H1 (cell line): ENCODE measurements at regions not wholly inside any gene's neighbourhood (a gene's known extent, or its start where the extent isn't known, plus 50 kb on each side); places are given as distances from the start of the nearest gene placed in this dataset.

Experiments
- CTCF ChIA-PET: fragments of 300-600 bp; sonication (Branson Sonifier 250); formaldehyde crosslinking; loops from one replicate; lab custom pipeline; 2021; ENCODE audit not compliant: partially characterized antibody; lab: Charles Lee
- POLR2A ChIA-PET: fragments of 300-600 bp; sonication (Branson Sonifier 250); formaldehyde crosslinking; loops from one replicate; lab custom pipeline; 2021; ENCODE audit warnings: inconsistent platforms; ENCODE audit not compliant: partially characterized antibody; lab: Charles Lee
- DNase-seq, 2 experiments: peaks; one replicate each; pipeline versions ENCODE4 v3.0.0 to v3.0.0-alpha.2; 2010 to 2022; ENCODE audit warnings: low spot score in 2 of 2, low read depth in 1 of 2, mixed read lengths in 1 of 2
- FAIRE-seq: peaks from 2 replicates; lab custom pipeline; 2011; peaks lifted over from hg19 to GRCh38; lab: Jason Lieb, UNC
- H2AFZ ChIP-seq: 2 replicates; pipeline ENCODE4 v1.8.1; 2012; ENCODE audit warnings: low read length, inconsistent platforms
- H2AK5ac ChIP-seq: 2 replicates; pipeline ENCODE4 v1.6.1; 2013; ENCODE audit warnings: low read depth, low read length
- H2BK120ac ChIP-seq: replicated peaks from 2 replicates; pipeline ENCODE3; 2013; ENCODE audit warnings: low read depth, low read length, inconsistent platforms
- H2BK12ac ChIP-seq: 2 replicates; pipeline ENCODE4 v1.6.1; 2013; ENCODE audit warnings: low read depth, low read length
- H2BK15ac ChIP-seq: 2 replicates; pipeline ENCODE4 v1.6.1; 2013; ENCODE audit warnings: low read length
- H2BK20ac ChIP-seq: 2 replicates; pipeline ENCODE4 v1.6.1; 2013; ENCODE audit warnings: low read length
- H2BK5ac ChIP-seq: 2 replicates; pipeline ENCODE4 v1.6.1; 2013; ENCODE audit warnings: low read depth, low read length
- H3K14ac ChIP-seq: 2 replicates; pipeline ENCODE4 v1.6.1; 2013; ENCODE audit warnings: inconsistent platforms; ENCODE audit not compliant: insufficient read length
- H3K18ac ChIP-seq: 2 replicates; pipeline ENCODE4 v1.6.1; 2013; ENCODE audit warnings: low read length; ENCODE audit errors: extremely low read depth
- H3K23ac ChIP-seq: 2 replicates; pipeline ENCODE4 v1.6.1; 2013; ENCODE audit warnings: inconsistent platforms; ENCODE audit not compliant: insufficient read length
- H3K23me2 ChIP-seq: 2 replicates; pipeline ENCODE4 v1.6.1; 2013; ENCODE audit warnings: low read depth, low read length
- H3K27ac ChIP-seq: 2 replicates; pipeline ENCODE4 v1.6.1; 2011; ENCODE audit warnings: low read depth, low read length, inconsistent platforms
- H3K27me3 ChIP-seq, 4 experiments: replicated peaks in 1 of 4; 1 replicate in 1 of 4; 2 replicates in 3 of 4; pipeline versions ENCODE4 v1.6.1 to v1.8.1; 2011 to 2013; ENCODE audit warnings: low read length in 3 of 4, mild to moderate bottlenecking in 3 of 4, inconsistent platforms in 2 of 4, mixed read lengths in 2 of 4, moderate library complexity in 1 of 4; ENCODE audit not compliant: control insufficient read depth in 3 of 4, insufficient read depth in 3 of 4; ENCODE audit errors: extremely low read depth in 1 of 4
- H3K36me3 ChIP-seq, 4 experiments: 2 replicates each; pipeline versions ENCODE4 v1.6.1 to v1.8.1; 2011 to 2013; ENCODE audit warnings: mild to moderate bottlenecking in 4 of 4, low read length in 3 of 4, moderate library complexity in 2 of 4, control low read depth in 1 of 4, inconsistent platforms in 1 of 4; ENCODE audit not compliant: insufficient read depth in 4 of 4, control insufficient read depth in 2 of 4
- H3K4ac ChIP-seq: replicated peaks from 2 replicates; pipeline ENCODE3; 2013; ENCODE audit warnings: low read length, low read depth, mixed read lengths, inconsistent platforms; ENCODE audit not compliant: insufficient read length
- H3K4me1 ChIP-seq, 4 experiments: replicated peaks in 1 of 4; 1 replicate in 1 of 4; 2 replicates in 3 of 4; pipeline versions ENCODE4 v1.6.1 to v1.8.1; 2011 to 2013; ENCODE audit warnings: low read length in 3 of 4, inconsistent platforms in 2 of 4, mixed read lengths in 1 of 4; ENCODE audit not compliant: insufficient read depth in 4 of 4, control insufficient read depth in 3 of 4
- H3K4me2 ChIP-seq, 2 experiments: 2 replicates each; pipeline versions ENCODE4 v1.6.1 to v1.8.1; 2011 to 2013; ENCODE audit warnings: low read depth in 2 of 2, low read length in 2 of 2, control low read depth in 1 of 2, inconsistent platforms in 1 of 2, mild to moderate bottlenecking in 1 of 2; ENCODE audit not compliant: insufficient read depth in 1 of 2
- H3K4me3 ChIP-seq, 4 experiments: fragments of 200-600, 300-600 bp in 1 of 4; sonication (generic), shearing (Covaris generic), sonication (Bioruptor Twin) in 1 of 4; 2 replicates each; pipeline versions ENCODE4 v1.5.1 to v1.8.1; 2011 to 2016; ENCODE audit warnings: low read length in 4 of 4, low read depth in 3 of 4, control low read depth in 2 of 4, inconsistent platforms in 2 of 4, mild to moderate bottlenecking in 2 of 4, mixed read lengths in 1 of 4, moderate library complexity in 1 of 4; ENCODE audit not compliant: insufficient read depth in 2 of 4; ENCODE audit errors: extremely low read depth in 1 of 4
- H3K56ac ChIP-seq: replicated peaks from 2 replicates; pipeline ENCODE3; 2013; ENCODE audit warnings: low read depth, mild to moderate bottlenecking, mixed read lengths, low read length, inconsistent platforms; ENCODE audit not compliant: insufficient read length
- H3K79me1 ChIP-seq: 2 replicates; pipeline ENCODE4 v1.6.1; 2013; ENCODE audit warnings: low read depth, low read length, control low read depth
- H3K79me2 ChIP-seq, 2 experiments: 2 replicates each; pipeline versions ENCODE4 v1.6.1 to v1.8.1; 2012 to 2013; ENCODE audit warnings: low read length in 2 of 2, mild to moderate bottlenecking in 2 of 2, inconsistent platforms in 1 of 2; ENCODE audit not compliant: insufficient read depth in 2 of 2, control insufficient read depth in 1 of 2
- H3K9ac ChIP-seq, 4 experiments: replicated peaks in 1 of 4; 1 replicate in 1 of 4; 2 replicates in 3 of 4; pipeline versions ENCODE4 v1.6.1 to v1.8.1; 2011 to 2013; ENCODE audit warnings: low read depth in 3 of 4, low read length in 3 of 4, control low read depth in 2 of 4, mild to moderate bottlenecking in 2 of 4, moderate library complexity in 2 of 4, inconsistent platforms in 1 of 4; ENCODE audit errors: extremely low read depth in 1 of 4
- H3K9me3 ChIP-seq, 2 experiments: 2 replicates each; pipeline versions ENCODE4 v1.6.1 to v1.8.1; 2012 to 2013; ENCODE audit warnings: mild to moderate bottlenecking in 2 of 2, moderate library complexity in 2 of 2, control low read depth in 1 of 2, inconsistent platforms in 1 of 2, low read depth in 1 of 2, low read length in 1 of 2, mixed read lengths in 1 of 2; ENCODE audit not compliant: insufficient read depth in 2 of 2
- H4K20me1 ChIP-seq, 2 experiments: replicated peaks in 1 of 2; 2 replicates each; pipeline versions ENCODE3 to v1.8.1; 2011 to 2013; ENCODE audit warnings: inconsistent platforms in 2 of 2, low read length in 2 of 2, mild to moderate bottlenecking in 1 of 2; ENCODE audit not compliant: insufficient read depth in 2 of 2, control insufficient read depth in 1 of 2
- H4K5ac ChIP-seq: 2 replicates; pipeline ENCODE4 v1.6.1; 2013; ENCODE audit warnings: low read length, low read depth, mixed read lengths, inconsistent platforms; ENCODE audit not compliant: insufficient read length
- H4K8ac ChIP-seq: 2 replicates; pipeline ENCODE4 v1.8.0; 2013; ENCODE audit warnings: mild to moderate bottlenecking, moderate library complexity, low read length, inconsistent platforms; ENCODE audit not compliant: insufficient read depth; ENCODE audit errors: extremely low read depth
- H4K91ac ChIP-seq: replicated peaks from 2 replicates; pipeline ENCODE3; 2013; ENCODE audit warnings: low read length, mixed read lengths, inconsistent platforms; ENCODE audit not compliant: insufficient read length
- ASH2L ChIP-seq: fragments of 200-600, 300-600 bp; sonication (generic); IDR thresholded peaks from one replicate; pipeline ENCODE4 v1.7.1; 2017; ENCODE audit warnings: low read length
- ATF2 ChIP-seq: IDR thresholded peaks from 2 replicates; pipeline ENCODE4 v1.6.1; 2012; ENCODE audit warnings: low read length, inconsistent platforms
- BACH1 ChIP-seq: IDR thresholded peaks from 2 replicates; pipeline ENCODE4 v1.6.1; 2012; ENCODE audit warnings: low read length, improper control_type of control experiment
- BCL11A ChIP-seq, 2 experiments: IDR thresholded peaks; one replicate each; pipeline ENCODE4 v1.6.1; 2011; ENCODE audit warnings: low read depth in 2 of 2, low read length in 2 of 2, mild to moderate bottlenecking in 2 of 2
- BRCA1 ChIP-seq: IDR thresholded peaks from 2 replicates; pipeline ENCODE4 v1.6.1; 2012; ENCODE audit warnings: low read depth, low read length, improper control_type of control experiment
- CBX5 ChIP-seq: fragments of 300-800, 300-1000 bp; sonication (generic); IDR thresholded peaks from 2 replicates; pipeline ENCODE4 v1.7.1; 2016; ENCODE audit warnings: antibody characterized with exemption, low read length, low read depth
- CTBP2 ChIP-seq: IDR thresholded peaks from 2 replicates; pipeline ENCODE4 v1.7.0; 2011; ENCODE audit warnings: borderline replicate concordance, mild to moderate bottlenecking, moderate library complexity, mixed read lengths, low read length; ENCODE audit not compliant: insufficient read depth, insufficient read length
- HDAC6 ChIP-seq: IDR thresholded peaks from one replicate; pipeline ENCODE4 v1.7.1; 2012; ENCODE audit warnings: low read depth, mild to moderate bottlenecking, inconsistent platforms, low read length, moderate library complexity
- MAFK ChIP-seq: IDR thresholded peaks from 2 replicates; pipeline ENCODE4 v1.6.1; 2012; ENCODE audit warnings: low read depth, mild to moderate bottlenecking, improper control_type of control experiment, low read length
- RBBP5 ChIP-seq: IDR thresholded peaks from 2 replicates; pipeline ENCODE4 v1.7.1; 2012; ENCODE audit warnings: low read depth, mild to moderate bottlenecking, inconsistent platforms, low read length, moderate library complexity, borderline replicate concordance
- SP4 ChIP-seq: IDR thresholded peaks from 2 replicates; pipeline ENCODE4 v1.6.1; 2012; ENCODE audit warnings: low read length, inconsistent platforms
- SRF ChIP-seq: IDR thresholded peaks from 2 replicates; pipeline ENCODE4 v1.6.1; 2011; ENCODE audit warnings: mild to moderate bottlenecking, low read depth, low read length, moderate library complexity
- TAF1 ChIP-seq: IDR thresholded peaks from 2 replicates; pipeline ENCODE4 v1.6.1; 2011; ENCODE audit warnings: mild to moderate bottlenecking, low read depth, low read length
- TAF7 ChIP-seq: optimal IDR thresholded peaks from 2 replicates; pipeline ENCODE3; 2011; ENCODE audit warnings: low read depth, mild to moderate bottlenecking, inconsistent platforms, low read length, moderate library complexity, borderline replicate concordance
- WGBS, 2 experiments: shearing (Covaris generic) in 1 of 2; methylation state at CpG; one replicate each; pipeline versions ENCODE4 v1.1.6 to v1.1.7; 2013 to 2015; ENCODE audit warnings: low lambda C conversion rate in 2 of 2, mixed read lengths in 2 of 2, inconsistent platforms in 1 of 2, low coverage in 1 of 2, missing lambda C conversion rate in 1 of 2; ENCODE audit not compliant: insufficient replicate concordance in 2 of 2, insufficient coverage in 1 of 2, insufficient read length in 1 of 2; ENCODE audit errors: extremely low coverage in 1 of 2, missing lambda C conversion rate in 1 of 2; 5-methylcytosine and 5-hydroxymethylcytosine counted together

- no peak overlapping the region for H2AFZ ChIP-seq
- H3K36me3 ChIP-seq, result no peaks in the 10 kb centered on the region
- no peaks in the 10 kb centered on the region for H3K79me1 ChIP-seq
- no peak overlapping the region for H3K27ac ChIP-seq
- H3K9me3 ChIP-seq, result no peaks in the 10 kb centered on the region
- H2BK12ac ChIP-seq, result no peak overlapping the region
- H3K27me3 ChIP-seq, result no peaks in the 10 kb centered on the region; a peak in 1 of 7 replicates
- no peak overlapping the region for H2BK120ac ChIP-seq
- no peak overlapping the region for H2BK20ac ChIP-seq
- FAIRE-seq (no peak), DNase-seq (no peak)
- no peaks in the 10 kb centered on the region; a peak in 1 of 7 replicates for H3K4me1 ChIP-seq
- H3K4me2 ChIP-seq, result no peak overlapping the region
- no peak overlapping the region for H2AK5ac ChIP-seq
- no peak overlapping the region for H3K4ac ChIP-seq
- no peak overlapping the region for H3K4me3 ChIP-seq
- H3K14ac ChIP-seq, result no peak overlapping the region
- H3K18ac ChIP-seq, result no peak overlapping the region
- no peak overlapping the region for H4K5ac ChIP-seq
- no peak overlapping the region for H3K56ac ChIP-seq
- H3K23me2 ChIP-seq, result peaks cover 2% of the 10 kb centered on the region; the same call in 1 of the 2 replicates
- no peak overlapping the region for H4K8ac ChIP-seq
- no peak overlapping the region for H3K9ac ChIP-seq
- no peak overlapping the region for H2BK5ac ChIP-seq
- H2BK15ac ChIP-seq, result no peak overlapping the region
- ChIA-PET CTCF (interaction anchor here (0.6 to 1.1 kb wide), 3 partner anchors 18 to 144 kb away, joined by 3 read pairs; no protein-coding TSS in a partner anchor), POLR2A (no interaction called here)
- H3K23ac ChIP-seq, result no peak overlapping the region
- WGBS, 2 experiments, result 83% methylated on average over 4 of the region's 4 CpGs; no CpG with 5 or more reads in 1 of the 2 experiments
- H3K79me2 ChIP-seq, result no peaks in the 10 kb centered on the region
- no peak overlapping the region for H4K91ac ChIP-seq
- no peaks in the 10 kb centered on the region for H4K20me1 ChIP-seq
- TF ChIP-seq CTBP2 (no peak), ASH2L (no peak), BRCA1 (no peak), BCL11A (IDR thresholded peaks at IDR 0.05; ENCODE audit: low read depth in 2 of 2, low read length in 2 of 2) (no peak), MAFK (no peak), TAF7 (no peak), TAF1 (no peak), ATF2 (no peak), SRF (no peak), BACH1 (no peak), CBX5 (no peak), SP4 (no peak), RBBP5 (no peak), HDAC6 (no peak)
Measured at GRCh38 chr6:4369616-4370015, 234.2 kb upstream of the ECI2 start.
